Gastrocnemius medialis (tissue), 4 donors: ENCODE measurements at regions not wholly inside any gene's neighbourhood (a gene's known extent, or its start where the extent isn't known, plus 50 kb on each side); places are given as distances from the start of the nearest gene placed in this dataset.

ENCODE experiments used
- CTCF ChIP-seq, 5 experiments: fragments of 450-650 bp in 3 of 5; fragments of 200-600 bp in 2 of 5; sonication (generic) in 2 of 5; IDR thresholded peaks in 4 of 5; conservative IDR thresholded peaks in 1 of 5; 1 replicate in 4 of 5; 2 replicates in 1 of 5; pipeline ENCODE4 v1.5.1; 2016 to 2019; ENCODE audit warnings: antibody characterized with exemption in 5 of 5, mild to moderate bottlenecking in 3 of 5, moderate library complexity in 3 of 5
- POLR2A ChIP-seq, 2 donors: fragments of 450-650 bp; IDR thresholded peaks; one replicate each; pipeline ENCODE4 v1.6.1; 2017; ENCODE audit warnings: antibody characterized with exemption in 2 of 2, mild to moderate bottlenecking in 2 of 2, moderate library complexity in 2 of 2

GRCh38 chr19:30959011-30959410, 390.2 kb downstream of the TSHZ3 start:
- TF ChIP-seq CTCF (IDR thresholded peaks at IDR 0.05 in 4 of 5, conservative IDR thresholded peaks at IDR 0.05 in 1 of 5): no peak
- TF ChIP-seq POLR2A (IDR thresholded peaks at IDR 0.05): no peak
